ENCODE measurements at regions not wholly inside any gene's neighbourhood (a gene's known extent, or its start where the extent isn't known, plus 50 kb on each side); places are given as distances from the start of the nearest gene placed in this dataset.
"Not testable (repeated sequence)": the region's sequence is repeated elsewhere in the genome, so short reads cannot be mapped to it uniquely, and the experiment has no call there.

- Histone ChIP-seq H3K27me3 (no peaks in the 10 kb centered on the region), H3K4me3 (ENCODE audit: low read depth in 1 of 2, low read length in 1 of 2) (no peak overlapping the region), H3K4me1 (ENCODE audit: control insufficient read depth in 1 of 2, insufficient read depth in 1 of 2, low read depth in 1 of 2, low read length in 1 of 2) (no peaks in the 10 kb centered on the region), H3K27ac (no peak overlapping the region), H3K9me3 (no peaks in the 10 kb centered on the region), H3K36me3 (no peaks in the 10 kb centered on the region)
- no peak for TF ChIP-seq CTCF (IDR thresholded peaks at IDR 0.05)
These were observed 79.6 kb upstream of the PSMA6 start for GRCh38 chr14:35212471-35213142.

GRCh38 chr14:35213143-35213788, 78.9 kb upstream of the PSMA6 start:
- no peaks in the 10 kb centered on the region for H3K4me1 ChIP-seq (ENCODE audit: control insufficient read depth in 1 of 2, insufficient read depth in 1 of 2, low read depth in 1 of 2, low read length in 1 of 2)
- H3K4me3 ChIP-seq (ENCODE audit: low read depth in 1 of 2, low read length in 1 of 2) = no peak overlapping the region
- no peaks in the 10 kb centered on the region for H3K27me3 ChIP-seq
- no peak for TF ChIP-seq CTCF (IDR thresholded peaks at IDR 0.05)
- H3K9me3 ChIP-seq = no peaks in the 10 kb centered on the region
- no peaks in the 10 kb centered on the region for H3K36me3 ChIP-seq
- H3K27ac ChIP-seq = no peak overlapping the region

GRCh38 chr14:35213869-35214387, 78.3 kb upstream of the PSMA6 start:
- no peak for TF ChIP-seq CTCF (IDR thresholded peaks at IDR 0.05)
- no peak overlapping the region for H3K27ac ChIP-seq
- H3K4me1 ChIP-seq (ENCODE audit: control insufficient read depth in 1 of 2, insufficient read depth in 1 of 2, low read depth in 1 of 2, low read length in 1 of 2) = no peaks in the 10 kb centered on the region
- H3K4me3 ChIP-seq (ENCODE audit: low read depth in 1 of 2, low read length in 1 of 2) = no peak overlapping the region
- H3K27me3 ChIP-seq = no peaks in the 10 kb centered on the region
- H3K9me3 ChIP-seq = no peaks in the 10 kb centered on the region
- no peaks in the 10 kb centered on the region for H3K36me3 ChIP-seq

DNA sequence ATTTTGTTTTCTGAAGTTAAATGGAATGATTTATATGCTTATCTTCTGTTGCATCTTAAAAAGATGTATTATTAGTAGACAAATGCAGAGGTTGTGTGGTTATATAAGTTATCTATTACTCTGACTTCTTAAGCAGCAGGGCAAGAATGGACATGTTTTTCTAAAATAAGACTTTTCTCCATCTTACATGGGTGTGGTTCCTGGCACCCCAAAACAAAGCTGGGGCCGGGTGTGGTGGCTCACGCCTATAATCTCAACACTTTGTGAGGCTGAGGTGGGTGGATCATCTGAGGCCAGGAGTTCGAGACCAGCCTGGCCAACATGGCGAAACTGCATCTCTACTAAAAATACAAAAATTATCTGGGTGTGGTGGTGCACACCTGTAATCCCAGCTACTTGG, 77.8 kb upstream of the PSMA6 start:
- H3K4me3 ChIP-seq (ENCODE audit: low read depth in 1 of 2, low read length in 1 of 2); H3K27me3 ChIP-seq; H3K4me1 ChIP-seq (ENCODE audit: control insufficient read depth in 1 of 2, insufficient read depth in 1 of 2, low read depth in 1 of 2, low read length in 1 of 2); H3K9me3 ChIP-seq; H3K36me3 ChIP-seq; H3K27ac ChIP-seq: not testable (repeated sequence)

GRCh38 chr14:35215110-35215813, 76.9 kb upstream of the PSMA6 start:
- TF ChIP-seq CTCF (IDR thresholded peaks at IDR 0.05) = no peak
- Histone ChIP-seq H3K36me3 (no peaks in the 10 kb centered on the region), H3K4me1 (ENCODE audit: control insufficient read depth in 1 of 2, insufficient read depth in 1 of 2, low read depth in 1 of 2, low read length in 1 of 2) (no peaks in the 10 kb centered on the region), H3K27me3 (no peaks in the 10 kb centered on the region), H3K9me3 (no peaks in the 10 kb centered on the region), H3K4me3 (ENCODE audit: low read depth in 1 of 2, low read length in 1 of 2) (no peak overlapping the region), H3K27ac (no peak overlapping the region)

GRCh38 chr14:35218176-35218575, 74.0 kb upstream of the PSMA6 start:
- H3K4me1 ChIP-seq (ENCODE audit: control insufficient read depth in 1 of 2, insufficient read depth in 1 of 2, low read depth in 1 of 2, low read length in 1 of 2); H3K27me3 ChIP-seq; H3K36me3 ChIP-seq; H3K9me3 ChIP-seq; H3K4me3 ChIP-seq (ENCODE audit: low read depth in 1 of 2, low read length in 1 of 2); H3K27ac ChIP-seq: not testable (repeated sequence)
